HG03457 (cell line): ENCODE measurements at regions not wholly inside any gene's neighbourhood (a gene's known extent, or its start where the extent isn't known, plus 50 kb on each side); places are given as distances from the start of the nearest gene placed in this dataset.

Source experiments
- ATAC-seq: cut with Tn5 transposase; IDR thresholded peaks from one replicate; pipeline ENCODE4 v1.9.1; 2021; ENCODE audit warnings: moderate number of reproducible peaks; ENCODE audit not compliant: unreplicated experiment

DNA sequence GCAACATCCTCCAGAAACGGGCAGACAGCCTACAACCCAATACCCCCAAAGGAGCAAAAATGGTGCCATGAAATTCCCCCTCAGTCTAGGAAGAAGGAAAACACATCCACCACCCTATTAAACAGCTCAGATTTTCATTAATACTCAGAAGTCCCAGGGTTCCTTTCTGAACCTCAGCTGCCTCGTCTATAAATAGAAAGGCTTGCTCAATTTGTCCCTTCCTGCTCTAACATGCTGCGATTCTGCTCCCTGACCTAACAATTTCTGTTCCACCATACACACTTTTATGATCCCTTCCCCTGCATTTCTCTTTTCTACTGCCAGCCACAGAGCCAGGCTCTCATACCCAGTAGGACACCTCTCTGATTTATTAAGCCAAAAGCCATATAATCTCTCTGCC lies 68.1 kb downstream of the MTERF1 start:
- no peak for ATAC-seq

DNA sequence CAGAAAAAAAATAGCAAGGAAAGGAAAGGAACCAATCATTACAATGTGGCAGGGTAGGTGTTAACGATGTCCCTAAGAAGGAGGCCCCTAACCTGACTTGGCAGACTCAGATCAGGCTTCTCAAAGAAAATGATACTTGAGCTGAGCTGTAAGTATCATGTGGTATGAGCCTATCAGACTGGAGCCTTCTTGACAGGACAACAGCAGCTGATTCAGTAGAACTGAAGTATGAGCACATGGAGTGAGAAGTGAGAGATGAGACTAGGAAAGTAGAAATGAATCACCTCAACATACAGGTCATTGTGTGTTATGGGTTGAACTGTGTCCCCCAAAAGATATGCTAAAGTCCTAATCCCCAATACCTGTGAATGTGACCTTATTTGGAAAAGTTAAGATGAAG lies 66.3 kb downstream of the MTERF1 start:
- no peak for ATAC-seq
